CD4-positive, CD25-positive, alpha-beta regulatory T cell (primary cell): ENCODE measurements at regions not wholly inside any gene's neighbourhood (a gene's known extent, or its start where the extent isn't known, plus 50 kb on each side); places are given as distances from the start of the nearest gene placed in this dataset.

ENCODE experiments used
- ATAC-seq, 2 donors: fragments of 150-1000 bp; cut with Tn5 transposase; one replicate each; pipeline ENCODE4 v1.10.0; 2021; ENCODE audit warnings: low read depth in 2 of 2, moderate number of reproducible peaks in 2 of 2, moderate library complexity in 1 of 2
- DNase-seq, 3 donors: peaks; one replicate each; pipeline versions ENCODE4 v3.0.0 to v3.0.0-alpha.2; 2012 to 2022; ENCODE audit warnings: mixed read lengths in 1 of 3
- H3K27ac ChIP-seq: one replicate; pipeline ENCODE4 v1.7.0; 2013; ENCODE audit warnings: mild to moderate bottlenecking, low read length; ENCODE audit not compliant: insufficient read depth, poor library complexity, severe bottlenecking
- H3K27me3 ChIP-seq: one replicate; pipeline ENCODE4 v1.7.0; 2013; ENCODE audit warnings: low read length; ENCODE audit not compliant: control insufficient read depth, insufficient read depth
- H3K36me3 ChIP-seq: one replicate; pipeline ENCODE4 v1.7.0; 2013; ENCODE audit warnings: mild to moderate bottlenecking, low read length, moderate library complexity; ENCODE audit not compliant: control insufficient read depth, insufficient read depth
- H3K4me1 ChIP-seq: 2 replicates; pipeline ENCODE4 v1.7.0; 2013; ENCODE audit warnings: mild to moderate bottlenecking, low read length; ENCODE audit not compliant: insufficient read depth, control insufficient read depth, poor library complexity, severe bottlenecking
- H3K4me3 ChIP-seq: one replicate; pipeline ENCODE4 v1.7.0; 2013; ENCODE audit warnings: low read depth, mild to moderate bottlenecking, low read length, moderate library complexity
- H3K9me3 ChIP-seq, 2 experiments: 1 replicate in 1 of 2; 2 replicates in 1 of 2; pipeline ENCODE4 v1.7.0; 2013; ENCODE audit warnings: low read length in 2 of 2, mild to moderate bottlenecking in 1 of 2, moderate library complexity in 1 of 2; ENCODE audit not compliant: control insufficient read depth in 2 of 2
- H3K27ac Mint-ChIP-seq, 3 donors: one replicate each; pipeline ENCODE4 v1.8.0; 2020 to 2022; ENCODE audit warnings: mild to moderate bottlenecking in 3 of 3, mixed read lengths in 3 of 3, moderate library complexity in 2 of 3
- H3K27me3 Mint-ChIP-seq: one replicate; pipeline ENCODE4 v1.8.0; 2022; ENCODE audit warnings: mild to moderate bottlenecking, mixed read lengths
- H3K36me3 Mint-ChIP-seq: one replicate; pipeline ENCODE4 v1.8.0; 2020; ENCODE audit warnings: mixed read lengths
- H3K4me1 Mint-ChIP-seq, 4 donors: one replicate each; pipeline ENCODE4 v1.8.0; 2020 to 2022; ENCODE audit warnings: mixed read lengths in 4 of 4, mild to moderate bottlenecking in 1 of 4
- H3K4me3 Mint-ChIP-seq, 4 donors: one replicate each; pipeline ENCODE4 v1.8.0; 2020 to 2022; ENCODE audit warnings: mild to moderate bottlenecking in 4 of 4, mixed read lengths in 4 of 4, moderate library complexity in 3 of 4
- H3K9me3 Mint-ChIP-seq, 7 donors: one replicate each; pipeline ENCODE4 v1.8.0; 2020 to 2022; ENCODE audit warnings: mixed read lengths in 7 of 7, mild to moderate bottlenecking in 3 of 7, moderate library complexity in 2 of 7

DNA sequence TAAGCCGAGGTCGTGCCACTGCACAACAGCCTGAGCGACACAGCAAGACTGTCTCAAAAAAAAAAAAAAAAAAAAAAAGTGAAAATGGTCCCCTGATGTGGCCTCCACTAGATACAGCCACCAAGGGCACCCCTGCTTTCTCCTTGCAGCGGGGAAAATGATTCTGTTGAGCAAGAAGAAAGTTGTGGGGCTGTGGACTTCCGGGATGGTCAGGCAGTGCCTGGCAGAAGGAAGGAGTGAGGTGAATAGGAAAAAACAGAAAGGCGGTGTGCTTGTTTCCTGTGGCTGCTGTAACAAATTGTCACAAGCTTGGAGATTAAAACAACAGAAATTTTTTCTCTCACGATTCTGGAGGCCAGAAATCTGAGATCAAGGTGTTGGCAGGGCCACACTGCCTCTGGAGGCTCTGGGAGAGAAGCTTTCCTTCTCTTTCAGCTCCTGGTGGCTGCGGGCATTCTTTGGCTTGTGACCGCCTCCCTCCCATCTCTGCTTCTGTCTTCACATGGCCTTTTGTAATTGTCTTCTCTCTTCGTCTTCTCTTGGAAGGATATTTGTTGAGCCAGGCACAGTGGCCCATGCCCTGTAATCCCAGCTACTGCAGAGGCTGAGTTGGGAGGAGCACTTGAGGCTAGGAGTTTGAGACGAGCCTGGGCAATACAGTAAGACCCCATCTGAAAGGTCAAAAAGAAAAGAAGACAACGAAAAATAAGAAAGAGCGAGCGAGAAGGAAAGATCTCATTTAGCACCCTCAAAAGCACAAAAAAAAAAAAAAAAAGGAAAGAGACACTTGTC is 116.6 kb upstream of the MED13L start:
- no peak overlapping the region for H3K27ac ChIP-seq
- Mint-ChIP-seq H3K27me3 (peaks cover 7% of the 10 kb centered on the region), H3K4me1 (peaks cover 0 to 3% (median 2%) of the 10 kb centered on the region in 4 donors), H3K4me3 (no peak overlapping the region), H3K36me3 (peaks cover 3% of the 10 kb centered on the region), H3K27ac (no peak overlapping the region), H3K9me3 (peaks cover 0 to 10% (median 5%) of the 10 kb centered on the region in 7 donors)
- DNase-seq: no peak
- H3K9me3 ChIP-seq: peaks cover 0 to 5% of the 10 kb centered on the region in 2 experiments
- no peak overlapping the region for H3K4me3 ChIP-seq
- no peaks in the 10 kb centered on the region for H3K27me3 ChIP-seq
- H3K4me1 ChIP-seq: no peaks in the 10 kb centered on the region
- no peak for ATAC-seq
- no peaks in the 10 kb centered on the region for H3K36me3 ChIP-seq

DNA sequence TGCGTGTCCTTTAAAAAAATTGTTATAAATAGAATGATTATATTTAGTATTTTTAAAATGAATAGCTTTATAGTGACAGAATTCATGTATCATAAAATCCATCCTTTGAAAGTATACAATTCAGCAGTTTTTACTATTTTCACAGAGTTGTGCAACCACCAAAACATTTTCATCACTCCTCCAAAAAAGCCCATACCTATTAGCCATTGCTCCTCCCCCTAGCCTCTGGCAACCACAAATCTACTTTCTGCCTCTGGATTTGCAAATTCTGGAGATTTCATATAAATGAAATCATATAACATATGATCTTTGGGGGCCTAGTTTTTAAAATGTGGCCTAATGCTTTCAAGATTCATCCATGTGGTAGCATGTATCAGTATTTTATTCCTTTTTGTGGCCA is 117.9 kb upstream of the MED13L start:
- Histone ChIP-seq H3K9me3 (peaks cover 0 to 5% of the 10 kb centered on the region in 2 experiments), H3K4me1 (no peaks in the 10 kb centered on the region), H3K4me3 (no peak overlapping the region), H3K36me3 (no peaks in the 10 kb centered on the region), H3K27ac (no peak overlapping the region), H3K27me3 (peaks cover 2% of the 10 kb centered on the region)
- Mint-ChIP-seq H3K9me3 (peaks cover 0 to 14% (median 5%) of the 10 kb centered on the region in 7 donors), H3K36me3 (peaks cover 3% of the 10 kb centered on the region), H3K4me3 (no peak overlapping the region), H3K27me3 (peaks cover 4% of the 10 kb centered on the region), H3K27ac (no peak overlapping the region), H3K4me1 (peaks cover 0 to 3% (median 0%) of the 10 kb centered on the region in 4 donors)
- no peak for DNase-seq
- no peak for ATAC-seq

DNA sequence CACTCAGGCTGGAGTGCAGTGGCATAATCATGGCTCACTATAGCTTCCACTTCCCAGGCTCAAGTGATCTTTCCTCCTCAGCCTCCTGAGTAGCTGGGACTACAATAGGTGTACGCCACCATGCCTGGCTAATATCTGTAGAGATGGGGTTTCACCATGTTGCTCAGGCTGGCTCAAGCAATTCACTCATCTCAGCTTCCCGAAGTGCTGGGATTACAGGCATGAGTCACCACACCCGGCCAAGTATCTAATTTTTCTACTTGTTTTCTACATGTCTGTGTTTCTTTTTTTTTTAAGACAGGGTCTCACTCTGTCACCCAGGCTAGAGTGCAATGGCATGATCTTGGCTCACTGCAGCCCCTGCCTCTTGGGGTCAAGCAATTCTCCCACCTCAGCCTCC is 119.7 kb upstream of the MED13L start:
- H3K4me3 Mint-ChIP-seq: no peak overlapping the region
- peaks cover 0 to 19% (median 5%) of the 10 kb centered on the region in 7 donors for H3K9me3 Mint-ChIP-seq
- Histone ChIP-seq H3K4me3 (no peak overlapping the region), H3K27ac (no peak overlapping the region), H3K36me3 (no peaks in the 10 kb centered on the region), H3K27me3 (peaks cover 2% of the 10 kb centered on the region), H3K9me3 (peaks cover 0 to 5% of the 10 kb centered on the region in 2 experiments), H3K4me1 (no peaks in the 10 kb centered on the region)
- H3K27me3 Mint-ChIP-seq: peaks cover 4% of the 10 kb centered on the region
- DNase-seq (no peak), ATAC-seq (no peak)
- peaks cover 3% of the 10 kb centered on the region for H3K36me3 Mint-ChIP-seq
- H3K27ac Mint-ChIP-seq: no peak overlapping the region
- H3K4me1 Mint-ChIP-seq: peaks cover 0 to 3% (median 0%) of the 10 kb centered on the region in 4 donors

DNA sequence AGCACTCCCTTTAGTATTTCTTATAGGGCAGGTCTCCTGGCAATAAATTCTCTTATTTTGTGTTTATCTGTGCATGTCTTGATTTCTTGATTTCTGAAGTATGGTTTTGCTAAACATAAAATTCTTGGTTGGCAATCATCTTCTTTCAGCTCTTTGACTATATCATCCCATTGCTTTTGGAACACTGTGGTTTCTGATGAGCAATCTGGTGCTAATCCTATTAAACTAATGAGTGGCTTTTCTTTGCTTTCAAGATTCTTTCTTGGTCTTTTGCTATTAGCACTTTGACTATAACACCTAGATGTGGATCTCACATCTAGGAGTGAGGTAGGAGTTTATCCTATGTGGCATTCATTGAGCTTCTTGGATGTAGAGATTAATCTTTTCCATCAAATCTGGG is 120.7 kb upstream of the MED13L start:
- no peak for ATAC-seq
- no peaks in the 10 kb centered on the region for H3K4me1 ChIP-seq
- peaks cover 0 to 5% of the 10 kb centered on the region in 2 experiments for H3K9me3 ChIP-seq
- Mint-ChIP-seq H3K27me3 (peaks cover 8% of the 10 kb centered on the region), H3K4me3 (no peak overlapping the region), H3K9me3 (peaks cover 0 to 19% (median 5%) of the 10 kb centered on the region in 7 donors), H3K36me3 (peaks cover 3% of the 10 kb centered on the region), H3K27ac (no peak overlapping the region), H3K4me1 (peaks cover 0 to 2% (median 0%) of the 10 kb centered on the region in 4 donors)
- peaks cover 2% of the 10 kb centered on the region for H3K27me3 ChIP-seq
- no peak overlapping the region for H3K4me3 ChIP-seq
- DNase-seq: no peak
- H3K36me3 ChIP-seq: no peaks in the 10 kb centered on the region
- H3K27ac ChIP-seq: no peak overlapping the region

DNA sequence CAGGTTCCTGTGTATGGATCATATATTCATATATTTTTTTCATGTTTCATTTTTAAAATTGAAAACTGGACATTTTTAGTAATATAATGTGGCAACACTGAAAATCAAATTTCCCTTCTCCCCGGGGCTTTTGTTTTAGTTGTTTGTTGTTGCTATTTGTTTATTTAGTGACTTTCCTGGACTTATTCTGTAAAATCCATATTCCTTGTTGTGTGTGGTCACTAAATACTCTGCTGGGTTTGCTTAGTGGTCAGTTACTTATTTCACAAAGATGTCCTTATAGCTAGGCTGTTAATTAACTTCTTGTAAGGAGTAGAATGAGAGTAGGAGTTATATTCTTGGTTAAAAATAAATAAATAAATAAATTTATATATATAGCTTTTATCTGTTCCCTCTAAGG is 121.6 kb upstream of the MED13L start:
- Histone ChIP-seq H3K4me3 (no peak overlapping the region), H3K9me3 (peaks cover 0 to 5% of the 10 kb centered on the region in 2 experiments), H3K27me3 (peaks cover 2% of the 10 kb centered on the region), H3K27ac (no peak overlapping the region), H3K4me1 (no peaks in the 10 kb centered on the region), H3K36me3 (no peaks in the 10 kb centered on the region)
- Mint-ChIP-seq H3K4me3 (no peak overlapping the region), H3K9me3 (peaks cover 0 to 19% (median 5%) of the 10 kb centered on the region in 7 donors), H3K36me3 (peaks cover 3% of the 10 kb centered on the region), H3K27me3 (peaks cover 8% of the 10 kb centered on the region), H3K4me1 (no peaks in the 10 kb centered on the region), H3K27ac (no peak overlapping the region)
- DNase-seq (no peak), ATAC-seq (no peak)

DNA sequence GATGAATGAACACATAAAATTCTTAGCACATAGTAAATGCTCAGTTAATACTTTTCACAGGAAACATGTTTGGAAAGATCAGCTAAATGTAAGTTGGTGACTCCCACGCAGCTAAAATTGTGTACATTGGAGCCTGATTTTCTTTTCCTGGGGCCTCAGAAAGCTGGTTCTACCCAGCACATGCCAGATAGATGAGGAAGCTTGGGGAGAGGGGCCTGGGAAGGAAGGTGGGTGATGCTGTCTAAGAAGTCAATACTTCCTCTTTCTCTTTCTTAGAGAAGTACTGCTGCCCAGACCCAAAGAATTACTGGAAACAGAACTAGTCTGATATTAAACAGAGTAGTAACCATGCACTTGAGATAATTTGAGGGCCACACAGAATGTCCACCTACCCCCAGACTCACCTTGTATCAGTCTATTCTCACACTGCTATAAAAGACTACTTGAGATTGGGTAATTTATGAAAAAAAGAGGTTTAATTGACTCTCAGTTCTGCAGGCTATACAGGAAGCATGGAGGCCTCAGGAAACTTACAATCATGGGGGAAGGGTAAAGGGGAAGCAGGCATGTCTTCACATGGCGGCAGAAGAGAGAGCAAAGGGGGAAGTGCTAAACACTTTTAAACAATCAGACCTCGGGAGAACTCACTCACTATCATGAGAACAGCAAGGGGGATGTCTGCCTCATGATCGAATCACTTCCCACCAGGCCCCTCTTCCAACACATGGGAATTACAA is 123.3 kb upstream of the MED13L start:
- DNase-seq: no peak
- Mint-ChIP-seq H3K36me3 (peaks cover 3% of the 10 kb centered on the region), H3K27ac (no peak overlapping the region), H3K4me3 (no peak overlapping the region), H3K4me1 (no peaks in the 10 kb centered on the region), H3K9me3 (peaks cover 0 to 19% (median 5%) of the 10 kb centered on the region in 7 donors), H3K27me3 (peaks cover 4% of the 10 kb centered on the region)
- H3K36me3 ChIP-seq: no peaks in the 10 kb centered on the region
- peaks cover 0 to 5% of the 10 kb centered on the region in 2 experiments for H3K9me3 ChIP-seq
- no peak for ATAC-seq
- no peaks in the 10 kb centered on the region for H3K4me1 ChIP-seq
- no peak overlapping the region for H3K4me3 ChIP-seq
- H3K27ac ChIP-seq: no peak overlapping the region
- H3K27me3 ChIP-seq: peaks cover 2% of the 10 kb centered on the region

DNA sequence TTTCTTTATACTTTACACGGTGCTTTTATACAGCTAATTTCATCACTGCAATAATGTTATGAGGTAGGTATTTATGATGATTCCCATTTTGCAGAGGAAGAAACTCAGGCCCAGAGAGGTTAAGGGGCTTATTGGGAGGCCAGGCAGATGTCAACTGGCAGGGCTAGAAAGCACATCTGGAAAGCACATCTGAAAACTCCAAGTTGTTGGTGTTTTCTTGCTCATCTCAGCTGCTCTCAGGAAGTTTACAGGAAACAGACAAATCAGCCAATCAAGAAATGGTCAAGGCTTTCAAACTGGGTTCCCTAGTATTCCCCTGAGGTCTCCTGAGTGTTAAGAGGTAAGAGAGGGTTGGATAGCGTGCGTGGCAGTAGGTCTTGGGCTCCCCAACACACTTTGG is 124.1 kb upstream of the MED13L start:
- peaks cover 0 to 19% (median 5%) of the 10 kb centered on the region in 7 donors for H3K9me3 Mint-ChIP-seq
- H3K4me1 Mint-ChIP-seq: no peaks in the 10 kb centered on the region
- H3K4me3 Mint-ChIP-seq: no peak overlapping the region

More for the DNA sequence above, 124.1 kb upstream of the MED13L start:
- no peak for DNase-seq
- Histone ChIP-seq H3K9me3 (peaks cover 0 to 5% of the 10 kb centered on the region in 2 experiments), H3K4me1 (no peaks in the 10 kb centered on the region), H3K4me3 (no peak overlapping the region), H3K36me3 (no peaks in the 10 kb centered on the region), H3K27ac (no peak overlapping the region), H3K27me3 (peaks cover 2% of the 10 kb centered on the region)
- Mint-ChIP-seq H3K27ac (no peak overlapping the region), H3K36me3 (peaks cover 3% of the 10 kb centered on the region), H3K27me3 (peaks cover 4% of the 10 kb centered on the region)
- no peak for ATAC-seq
